ENCODE measurements at regions not wholly inside any gene's neighbourhood (a gene's known extent, or its start where the extent isn't known, plus 50 kb on each side); places are given as distances from the start of the nearest gene placed in this dataset.

GRCh38 chr2:107380912-107381311 is 445.8 kb upstream of the RGPD4 start:
- no peak for TF ChIP-seq CTCF (IDR thresholded peaks at IDR 0.05)
- TF ChIP-seq POLR2A (IDR thresholded peaks at IDR 0.05; ENCODE audit: low read depth) = no peak
- TF ChIP-seq EP300 (IDR thresholded peaks at IDR 0.05) = no peak

Measured in esophagus muscularis mucosa (tissue), 4 donors.